ENCODE measurements at regions not wholly inside any gene's neighbourhood (a gene's known extent, or its start where the extent isn't known, plus 50 kb on each side); places are given as distances from the start of the nearest gene placed in this dataset.

- TF ChIP-seq CTCF (IDR thresholded peaks at IDR 0.05): no peak
- TF ChIP-seq POLR2A (IDR thresholded peaks at IDR 0.05): no peak
- TF ChIP-seq EP300 (IDR thresholded peaks at IDR 0.05): no peak
Measured at GRCh38 chr7:45420843-45421495, 153.2 kb upstream of the ADCY1 start.

All from suprapubic skin (tissue), 3 donors.